ENCODE measurements at regions not wholly inside any gene's neighbourhood (a gene's known extent, or its start where the extent isn't known, plus 50 kb on each side); places are given as distances from the start of the nearest gene placed in this dataset.

GRCh38 chr1:148263128-148263905 is 111.2 kb upstream of the NBPF11 start (continued):
- TF ChIP-seq REST (IDR thresholded peaks at IDR 0.05; ENCODE audit: borderline replicate concordance): no peak
- TF ChIP-seq REST (CRISPR knock-in tag; IDR thresholded peaks at IDR 0.05; ENCODE audit: low read depth): 0 out of 2 replicates have a peak, but pooled peaks have one; percentile 78
- no peak; the same call in 1 of the 2 replicates for TF ChIP-seq ZNF408 (CRISPR knock-in tag; IDR thresholded peaks at IDR 0.05; ENCODE audit: low read depth)
- TF ChIP-seq, protein P1, sequence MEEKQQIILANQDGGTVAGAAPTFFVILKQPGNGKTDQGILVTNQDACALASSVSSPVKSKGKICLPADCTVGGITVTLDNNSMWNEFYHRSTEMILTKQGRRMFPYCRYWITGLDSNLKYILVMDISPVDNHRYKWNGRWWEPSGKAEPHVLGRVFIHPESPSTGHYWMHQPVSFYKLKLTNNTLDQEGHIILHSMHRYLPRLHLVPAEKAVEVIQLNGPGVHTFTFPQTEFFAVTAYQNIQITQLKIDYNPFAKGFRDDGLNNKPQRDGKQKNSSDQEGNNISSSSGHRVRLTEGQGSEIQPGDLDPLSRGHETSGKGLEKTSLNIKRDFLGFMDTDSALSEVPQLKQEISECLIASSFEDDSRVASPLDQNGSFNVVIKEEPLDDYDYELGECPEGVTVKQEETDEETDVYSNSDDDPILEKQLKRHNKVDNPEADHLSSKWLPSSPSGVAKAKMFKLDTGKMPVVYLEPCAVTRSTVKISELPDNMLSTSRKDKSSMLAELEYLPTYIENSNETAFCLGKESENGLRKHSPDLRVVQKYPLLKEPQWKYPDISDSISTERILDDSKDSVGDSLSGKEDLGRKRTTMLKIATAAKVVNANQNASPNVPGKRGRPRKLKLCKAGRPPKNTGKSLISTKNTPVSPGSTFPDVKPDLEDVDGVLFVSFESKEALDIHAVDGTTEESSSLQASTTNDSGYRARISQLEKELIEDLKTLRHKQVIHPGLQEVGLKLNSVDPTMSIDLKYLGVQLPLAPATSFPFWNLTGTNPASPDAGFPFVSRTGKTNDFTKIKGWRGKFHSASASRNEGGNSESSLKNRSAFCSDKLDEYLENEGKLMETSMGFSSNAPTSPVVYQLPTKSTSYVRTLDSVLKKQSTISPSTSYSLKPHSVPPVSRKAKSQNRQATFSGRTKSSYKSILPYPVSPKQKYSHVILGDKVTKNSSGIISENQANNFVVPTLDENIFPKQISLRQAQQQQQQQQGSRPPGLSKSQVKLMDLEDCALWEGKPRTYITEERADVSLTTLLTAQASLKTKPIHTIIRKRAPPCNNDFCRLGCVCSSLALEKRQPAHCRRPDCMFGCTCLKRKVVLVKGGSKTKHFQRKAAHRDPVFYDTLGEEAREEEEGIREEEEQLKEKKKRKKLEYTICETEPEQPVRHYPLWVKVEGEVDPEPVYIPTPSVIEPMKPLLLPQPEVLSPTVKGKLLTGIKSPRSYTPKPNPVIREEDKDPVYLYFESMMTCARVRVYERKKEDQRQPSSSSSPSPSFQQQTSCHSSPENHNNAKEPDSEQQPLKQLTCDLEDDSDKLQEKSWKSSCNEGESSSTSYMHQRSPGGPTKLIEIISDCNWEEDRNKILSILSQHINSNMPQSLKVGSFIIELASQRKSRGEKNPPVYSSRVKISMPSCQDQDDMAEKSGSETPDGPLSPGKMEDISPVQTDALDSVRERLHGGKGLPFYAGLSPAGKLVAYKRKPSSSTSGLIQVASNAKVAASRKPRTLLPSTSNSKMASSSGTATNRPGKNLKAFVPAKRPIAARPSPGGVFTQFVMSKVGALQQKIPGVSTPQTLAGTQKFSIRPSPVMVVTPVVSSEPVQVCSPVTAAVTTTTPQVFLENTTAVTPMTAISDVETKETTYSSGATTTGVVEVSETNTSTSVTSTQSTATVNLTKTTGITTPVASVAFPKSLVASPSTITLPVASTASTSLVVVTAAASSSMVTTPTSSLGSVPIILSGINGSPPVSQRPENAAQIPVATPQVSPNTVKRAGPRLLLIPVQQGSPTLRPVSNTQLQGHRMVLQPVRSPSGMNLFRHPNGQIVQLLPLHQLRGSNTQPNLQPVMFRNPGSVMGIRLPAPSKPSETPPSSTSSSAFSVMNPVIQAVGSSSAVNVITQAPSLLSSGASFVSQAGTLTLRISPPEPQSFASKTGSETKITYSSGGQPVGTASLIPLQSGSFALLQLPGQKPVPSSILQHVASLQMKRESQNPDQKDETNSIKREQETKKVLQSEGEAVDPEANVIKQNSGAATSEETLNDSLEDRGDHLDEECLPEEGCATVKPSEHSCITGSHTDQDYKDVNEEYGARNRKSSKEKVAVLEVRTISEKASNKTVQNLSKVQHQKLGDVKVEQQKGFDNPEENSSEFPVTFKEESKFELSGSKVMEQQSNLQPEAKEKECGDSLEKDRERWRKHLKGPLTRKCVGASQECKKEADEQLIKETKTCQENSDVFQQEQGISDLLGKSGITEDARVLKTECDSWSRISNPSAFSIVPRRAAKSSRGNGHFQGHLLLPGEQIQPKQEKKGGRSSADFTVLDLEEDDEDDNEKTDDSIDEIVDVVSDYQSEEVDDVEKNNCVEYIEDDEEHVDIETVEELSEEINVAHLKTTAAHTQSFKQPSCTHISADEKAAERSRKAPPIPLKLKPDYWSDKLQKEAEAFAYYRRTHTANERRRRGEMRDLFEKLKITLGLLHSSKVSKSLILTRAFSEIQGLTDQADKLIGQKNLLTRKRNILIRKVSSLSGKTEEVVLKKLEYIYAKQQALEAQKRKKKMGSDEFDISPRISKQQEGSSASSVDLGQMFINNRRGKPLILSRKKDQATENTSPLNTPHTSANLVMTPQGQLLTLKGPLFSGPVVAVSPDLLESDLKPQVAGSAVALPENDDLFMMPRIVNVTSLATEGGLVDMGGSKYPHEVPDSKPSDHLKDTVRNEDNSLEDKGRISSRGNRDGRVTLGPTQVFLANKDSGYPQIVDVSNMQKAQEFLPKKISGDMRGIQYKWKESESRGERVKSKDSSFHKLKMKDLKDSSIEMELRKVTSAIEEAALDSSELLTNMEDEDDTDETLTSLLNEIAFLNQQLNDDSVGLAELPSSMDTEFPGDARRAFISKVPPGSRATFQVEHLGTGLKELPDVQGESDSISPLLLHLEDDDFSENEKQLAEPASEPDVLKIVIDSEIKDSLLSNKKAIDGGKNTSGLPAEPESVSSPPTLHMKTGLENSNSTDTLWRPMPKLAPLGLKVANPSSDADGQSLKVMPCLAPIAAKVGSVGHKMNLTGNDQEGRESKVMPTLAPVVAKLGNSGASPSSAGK (IDR thresholded peaks at IDR 0.05): peak; percentile 79
- no peak for TF ChIP-seq DIDO1 (tag; IDR thresholded peaks at IDR 0.05; ENCODE audit: low read depth)
- TF ChIP-seq DMBX1 (CRISPR knock-in tag; IDR thresholded peaks at IDR 0.05; ENCODE audit: borderline replicate concordance): no peak
- TF ChIP-seq CEBPB (tag; IDR thresholded peaks at IDR 0.05): no peak
- TF ChIP-seq SUPT5H (IDR thresholded peaks at IDR 0.05): peak; percentile 99

Measured in K562 (cell line).